Tibial nerve (tissue), 4 donors: ENCODE measurements at regions not wholly inside any gene's neighbourhood (a gene's known extent, or its start where the extent isn't known, plus 50 kb on each side); places are given as distances from the start of the nearest gene placed in this dataset.
"Not testable (repeated sequence)": the region's sequence is repeated elsewhere in the genome, so short reads cannot be mapped to it uniquely, and the experiment has no call there.

ENCODE experiments used
- CTCF ChIP-seq, 5 experiments: fragments of 200-600 bp in 3 of 5; fragments of 450-650 bp in 2 of 5; sonication (generic) in 3 of 5; IDR thresholded peaks; one replicate each; pipeline ENCODE4 v1.5.1; 2016 to 2019; ENCODE audit warnings: antibody characterized with exemption in 5 of 5, mild to moderate bottlenecking in 3 of 5, moderate library complexity in 2 of 5
- EP300 ChIP-seq, 2 donors: sonication (generic); formaldehyde crosslinking; IDR thresholded peaks; one replicate each; pipeline ENCODE4 v1.6.1; 2017; ENCODE audit warnings: antibody characterized with exemption in 2 of 2, mild to moderate bottlenecking in 1 of 2
- POLR2A ChIP-seq, 2 donors: fragments of 450-650 bp; IDR thresholded peaks; one replicate each; pipeline ENCODE4 v1.6.1; 2017; ENCODE audit warnings: antibody characterized with exemption in 2 of 2, mild to moderate bottlenecking in 2 of 2, moderate library complexity in 2 of 2

- TF ChIP-seq CTCF, POLR2A, EP300 (IDR thresholded peaks at IDR 0.05): not testable (repeated sequence)
Measured at GRCh38 chr6:11932892-11933291, 79.2 kb upstream of the HIVEP1 start.
